Activated T-helper 2 cell treated with anti-CD3 and anti-CD28 coated beads, Interferon-gamma antibody, Interleukin-2, Interleukin-4, amounts not matched to agents 10 μg/mL and 5 μg/mL and 100 μg/mL, durations not matched to agents 14 hours and 24 hours and 36 hours (primary cell): ENCODE measurements at regions not wholly inside any gene's neighbourhood (a gene's known extent, or its start where the extent isn't known, plus 50 kb on each side); places are given as distances from the start of the nearest gene placed in this dataset.

Experiments
- DNase-seq: peaks from one replicate; pipeline ENCODE4 v3.0.0; 2021; ENCODE audit warnings: low spot score
- H3K27ac Mint-ChIP-seq: one replicate; pipeline ENCODE4 v1.8.0; 2021; ENCODE audit warnings: mixed read lengths
- H3K27me3 Mint-ChIP-seq: one replicate; pipeline ENCODE4 v1.8.0; 2021; ENCODE audit warnings: low read depth, mixed read lengths
- H3K36me3 Mint-ChIP-seq: one replicate; pipeline ENCODE4 v1.8.0; 2021; ENCODE audit warnings: low read depth, mixed read lengths
- H3K4me1 Mint-ChIP-seq: one replicate; pipeline ENCODE4 v1.8.0; 2021; ENCODE audit warnings: low read depth, mixed read lengths
- H3K4me3 Mint-ChIP-seq: one replicate; pipeline ENCODE4 v1.8.0; 2021; ENCODE audit warnings: low read depth, mild to moderate bottlenecking, moderate library complexity, mixed read lengths
- H3K9me3 Mint-ChIP-seq: one replicate; pipeline ENCODE4 v1.8.0; 2021; ENCODE audit warnings: mixed read lengths
- intact Hi-C: fragments of 100-400 bp; cut with micrococcal nuclease; formaldehyde crosslinking; loops from one replicate; pipeline ENCODE4 v1.15.1; 2023

GRCh38 chr19:33938821-33939220 is 142.2 kb downstream of the KCTD15 start:
- no peaks in the 10 kb centered on the region for H3K4me1 Mint-ChIP-seq

DNA sequence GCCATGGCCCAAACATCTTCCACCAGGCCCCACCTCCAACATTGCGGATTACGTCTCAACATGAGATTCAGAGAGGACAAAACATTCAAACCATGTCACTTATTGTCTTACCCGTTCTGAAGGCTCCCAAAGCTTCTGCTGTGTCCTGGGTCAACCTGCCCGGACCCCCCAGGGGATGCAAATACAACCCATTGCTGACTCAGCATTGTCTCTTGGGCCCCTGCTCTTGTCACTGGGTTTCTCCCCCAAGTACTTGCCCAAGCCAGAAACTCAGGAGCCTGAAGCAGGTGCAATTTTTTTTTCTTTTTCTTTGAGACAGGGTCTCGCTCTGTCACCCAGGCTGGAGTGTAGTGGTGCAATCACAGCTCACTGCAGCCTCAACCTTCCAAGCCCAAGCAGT is 144.5 kb downstream of the KCTD15 start:
- no peaks in the 10 kb centered on the region for H3K9me3 Mint-ChIP-seq

More at GRCh38 chr19:33938821-33939220, 142.2 kb downstream of the KCTD15 start:
- intact Hi-C loops: no loop called here
- DNase-seq: no peak
- H3K4me3 Mint-ChIP-seq: no peak overlapping the region
- no peaks in the 10 kb centered on the region for H3K36me3 Mint-ChIP-seq
- H3K9me3 Mint-ChIP-seq: peaks cover 3% of the 10 kb centered on the region
- H3K27me3 Mint-ChIP-seq: no peaks in the 10 kb centered on the region
- no peak overlapping the region for H3K27ac Mint-ChIP-seq

DNA sequence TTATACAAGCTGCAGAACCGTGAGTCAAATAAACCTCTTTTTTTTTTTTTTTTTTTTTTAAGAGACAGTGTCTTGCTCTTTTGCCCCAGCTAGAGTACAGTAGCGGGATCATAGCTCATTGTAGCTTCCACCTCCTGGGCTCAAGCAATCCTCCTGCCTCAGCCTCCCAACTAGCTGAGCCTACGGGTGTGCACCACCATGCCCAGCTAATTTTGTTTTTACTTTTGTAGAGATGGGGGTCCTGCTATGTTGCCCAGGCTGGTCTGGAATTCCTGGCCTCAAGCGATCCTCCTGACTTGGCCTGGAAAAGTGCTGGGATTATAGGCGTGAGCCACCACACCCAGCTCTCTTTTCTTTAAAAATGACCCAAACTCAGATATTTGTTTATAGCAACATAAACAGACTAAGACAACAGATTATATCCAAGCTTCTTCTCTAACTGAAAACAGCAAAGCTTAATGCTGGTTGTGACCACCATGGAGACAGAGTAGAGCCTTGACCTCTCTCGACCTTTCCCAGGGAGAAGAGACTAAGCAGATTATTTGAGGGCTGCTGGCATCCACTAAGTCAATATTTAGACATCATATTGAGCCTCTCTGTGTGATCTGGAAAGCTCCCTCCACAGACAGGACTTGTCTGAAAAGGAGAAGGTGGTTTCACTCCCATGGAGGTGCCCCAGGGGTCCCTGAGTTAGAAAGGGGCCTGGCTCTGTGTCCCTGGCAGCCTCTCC is 150.0 kb downstream of the KCTD15 start:
- Mint-ChIP-seq H3K9me3 (no peaks in the 10 kb centered on the region), H3K27ac (no peak overlapping the region), H3K4me1 (no peaks in the 10 kb centered on the region), H3K27me3 (no peaks in the 10 kb centered on the region), H3K4me3 (no peak overlapping the region), H3K36me3 (no peaks in the 10 kb centered on the region)
- DNase-seq: no peak
- intact Hi-C loops: no loop called here

More for the DNA sequence above, 144.5 kb downstream of the KCTD15 start:
- no peak overlapping the region for H3K4me3 Mint-ChIP-seq
- no peaks in the 10 kb centered on the region for H3K4me1 Mint-ChIP-seq
- intact Hi-C loops: no loop called here
- no peaks in the 10 kb centered on the region for H3K27me3 Mint-ChIP-seq
- H3K36me3 Mint-ChIP-seq: no peaks in the 10 kb centered on the region
- no peak overlapping the region for H3K27ac Mint-ChIP-seq
- DNase-seq: no peak

DNA sequence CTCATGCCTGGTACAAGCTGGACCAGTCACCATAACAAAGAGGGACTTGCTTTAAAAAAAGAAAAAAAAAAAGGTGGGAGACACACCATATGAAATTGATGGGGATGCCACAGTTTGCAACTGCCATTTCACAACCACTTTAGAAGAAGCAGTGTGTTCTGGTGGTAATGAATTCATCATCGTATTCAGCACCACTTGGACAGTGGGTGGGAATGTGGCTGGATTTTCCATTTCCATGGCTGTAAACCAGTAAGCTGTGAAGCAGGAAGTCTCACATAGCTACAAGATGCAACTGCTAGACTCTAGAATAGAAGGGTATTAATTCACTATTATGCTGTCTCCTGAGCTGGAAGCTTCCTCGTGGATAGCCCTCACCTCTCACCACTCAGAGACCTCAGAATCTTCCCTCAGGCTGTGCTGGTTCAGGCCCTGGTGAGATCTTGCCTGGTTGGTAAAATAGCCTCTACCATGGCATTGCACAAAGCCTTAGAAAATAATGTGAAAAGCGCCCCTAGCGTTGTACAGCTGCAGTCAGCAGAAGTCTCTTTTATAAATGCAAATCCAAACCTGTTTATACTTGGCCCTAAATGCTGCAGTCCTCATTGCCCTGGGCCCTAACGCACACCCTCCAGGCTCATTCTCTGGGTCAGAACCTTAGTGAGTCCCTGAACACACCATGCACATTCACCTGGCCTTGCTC is 150.7 kb downstream of the KCTD15 start:
- no peaks in the 10 kb centered on the region for H3K9me3 Mint-ChIP-seq
- H3K4me3 Mint-ChIP-seq: no peak overlapping the region
- H3K27me3 Mint-ChIP-seq: no peaks in the 10 kb centered on the region
- no peak for DNase-seq
- no peak overlapping the region for H3K27ac Mint-ChIP-seq
- intact Hi-C loops: no loop called here
- H3K4me1 Mint-ChIP-seq: no peaks in the 10 kb centered on the region
- no peaks in the 10 kb centered on the region for H3K36me3 Mint-ChIP-seq

DNA sequence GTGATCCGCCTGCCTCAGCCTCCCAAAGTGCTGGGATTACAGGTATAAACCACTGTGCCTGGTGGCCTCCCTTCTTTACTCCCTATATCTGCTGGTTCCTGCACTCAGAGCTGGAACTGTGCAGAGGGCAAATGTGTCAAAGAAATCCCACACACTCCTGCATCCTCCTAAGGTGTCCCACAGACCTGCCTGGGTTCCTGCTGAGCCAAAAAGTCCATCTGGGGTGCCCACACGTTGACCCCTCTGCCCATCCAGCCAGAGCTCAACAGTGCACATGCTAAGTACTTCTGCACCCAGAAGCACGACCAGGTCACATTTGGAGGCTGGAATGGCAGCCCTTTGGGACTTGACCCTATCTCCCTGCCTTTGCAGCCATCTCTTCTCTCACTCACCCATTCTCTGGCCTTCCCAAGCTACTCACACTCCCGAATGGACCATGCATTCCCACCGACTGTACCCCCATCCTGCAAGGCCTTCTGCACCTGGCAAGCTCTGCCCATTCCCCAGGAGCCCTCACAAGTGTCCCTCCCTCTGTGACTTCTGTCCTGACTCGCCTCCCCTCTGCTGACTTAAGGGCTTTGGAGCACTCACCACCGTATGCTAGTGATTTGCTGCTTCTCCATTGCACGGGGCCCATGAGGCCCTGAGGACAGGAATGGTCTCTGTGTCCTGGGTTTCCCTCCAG is 152.1 kb downstream of the KCTD15 start:
- no peak overlapping the region for H3K27ac Mint-ChIP-seq
- intact Hi-C loops: no loop called here
- H3K36me3 Mint-ChIP-seq: no peaks in the 10 kb centered on the region
- no peak overlapping the region for H3K4me3 Mint-ChIP-seq
- H3K27me3 Mint-ChIP-seq: no peaks in the 10 kb centered on the region
- no peak for DNase-seq
- H3K4me1 Mint-ChIP-seq: no peaks in the 10 kb centered on the region
- no peaks in the 10 kb centered on the region for H3K9me3 Mint-ChIP-seq

DNA sequence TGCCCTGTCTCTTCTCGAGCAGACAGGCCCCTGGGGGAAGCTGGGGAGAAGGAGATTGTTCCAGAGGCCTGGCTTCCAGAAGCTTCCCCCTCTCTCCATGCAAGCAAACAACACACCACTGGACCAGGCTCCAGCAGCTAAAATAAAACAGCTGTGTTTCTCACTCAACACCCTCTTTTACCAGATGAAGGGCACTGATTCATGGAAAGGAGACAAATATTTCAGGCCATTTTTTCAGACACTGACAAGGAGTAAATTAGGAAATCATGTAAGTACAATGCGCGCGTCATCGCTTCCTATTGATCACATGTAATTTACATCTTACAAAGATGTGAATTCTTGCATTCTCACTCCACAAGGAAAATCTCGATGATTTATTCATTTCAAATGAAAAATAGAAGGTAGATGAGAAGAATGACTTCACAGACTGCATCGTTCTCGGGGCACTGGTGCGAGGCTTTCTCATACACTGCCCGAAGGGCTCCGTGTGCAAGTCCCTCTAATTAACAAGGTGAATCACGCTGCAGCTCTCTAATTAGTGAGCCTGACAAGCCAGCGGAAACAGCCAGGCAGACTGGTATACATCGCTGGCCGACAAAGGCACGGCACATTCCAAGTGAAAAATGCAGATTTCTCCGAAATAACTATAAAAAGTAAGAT is 153.6 kb downstream of the KCTD15 start:
- Mint-ChIP-seq H3K27ac (no peak overlapping the region), H3K27me3 (no peaks in the 10 kb centered on the region), H3K9me3 (no peaks in the 10 kb centered on the region), H3K36me3 (no peaks in the 10 kb centered on the region), H3K4me3 (no peak overlapping the region), H3K4me1 (no peaks in the 10 kb centered on the region)
- intact Hi-C loops: no loop called here
- DNase-seq: no peak

DNA sequence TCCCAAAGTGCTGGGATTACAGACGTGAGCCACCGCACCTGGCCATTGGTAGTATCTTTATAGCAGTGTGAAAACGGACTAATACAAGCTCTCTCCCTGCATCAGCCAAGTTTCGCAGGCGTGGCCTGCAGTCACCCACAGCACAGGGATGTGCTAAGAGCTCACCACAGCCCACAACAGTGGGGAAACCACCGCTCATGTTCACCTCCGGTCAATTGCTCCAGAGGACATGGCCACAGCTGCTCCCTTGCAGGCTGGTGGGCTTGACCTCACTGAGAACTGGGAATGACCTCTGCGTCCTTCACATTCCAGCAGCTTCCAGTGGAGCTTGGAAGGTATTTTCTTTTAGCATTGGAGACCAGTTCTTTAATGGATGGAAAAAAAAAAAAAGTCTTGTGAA is 156.4 kb downstream of the KCTD15 start:
- intact Hi-C loops: no loop called here
- no peaks in the 10 kb centered on the region for H3K9me3 Mint-ChIP-seq
- no peak overlapping the region for H3K27ac Mint-ChIP-seq
- no peak overlapping the region for H3K4me3 Mint-ChIP-seq
- no peaks in the 10 kb centered on the region for H3K36me3 Mint-ChIP-seq
- DNase-seq: no peak
- H3K4me1 Mint-ChIP-seq: no peaks in the 10 kb centered on the region
- H3K27me3 Mint-ChIP-seq: no peaks in the 10 kb centered on the region

GRCh38 chr19:33953592-33953991 is 156.9 kb downstream of the KCTD15 start:
- Mint-ChIP-seq H3K4me3 (no peak overlapping the region), H3K4me1 (no peaks in the 10 kb centered on the region), H3K27me3 (no peaks in the 10 kb centered on the region), H3K27ac (no peak overlapping the region), H3K36me3 (no peaks in the 10 kb centered on the region), H3K9me3 (no peaks in the 10 kb centered on the region)
- intact Hi-C loops: no loop called here
- DNase-seq: no peak

GRCh38 chr19:33954686-33955085 is 158.0 kb downstream of the KCTD15 start:
- Mint-ChIP-seq H3K36me3 (no peaks in the 10 kb centered on the region), H3K9me3 (no peaks in the 10 kb centered on the region), H3K27ac (no peak overlapping the region), H3K4me1 (no peaks in the 10 kb centered on the region), H3K27me3 (no peaks in the 10 kb centered on the region), H3K4me3 (no peak overlapping the region)
- intact Hi-C loops: no loop called here
- DNase-seq: no peak

DNA sequence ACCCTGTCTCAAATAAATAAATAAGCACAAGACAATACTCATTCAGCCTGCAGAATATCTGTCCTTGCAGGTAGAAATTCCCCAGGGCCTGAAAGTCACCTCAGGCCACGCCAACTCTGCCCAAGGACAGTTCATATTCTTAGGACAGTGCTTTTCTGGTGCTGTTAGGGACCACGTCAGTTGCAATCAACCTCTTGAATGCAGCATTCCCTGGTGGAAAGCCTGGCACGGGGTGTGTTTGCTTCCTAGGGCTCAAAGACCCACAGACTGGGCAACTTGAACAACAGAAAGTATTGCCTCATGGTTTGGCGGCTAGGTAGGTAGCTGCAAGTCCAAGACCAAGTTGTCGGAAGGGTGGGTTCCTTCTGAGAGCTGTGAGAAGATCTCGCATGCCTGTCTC is 160.3 kb downstream of the KCTD15 start:
- peaks cover 2% of the 10 kb centered on the region for H3K27me3 Mint-ChIP-seq
- no peaks in the 10 kb centered on the region for H3K36me3 Mint-ChIP-seq
- H3K4me3 Mint-ChIP-seq: no peak overlapping the region
- H3K4me1 Mint-ChIP-seq: no peaks in the 10 kb centered on the region
- H3K27ac Mint-ChIP-seq: no peak overlapping the region
- intact Hi-C loops: no loop called here
- no peaks in the 10 kb centered on the region for H3K9me3 Mint-ChIP-seq
- no peak for DNase-seq

GRCh38 chr19:33957804-33958203 is 161.1 kb downstream of the KCTD15 start:
- Mint-ChIP-seq H3K9me3 (no peaks in the 10 kb centered on the region), H3K4me1 (no peaks in the 10 kb centered on the region), H3K36me3 (no peaks in the 10 kb centered on the region), H3K27ac (no peak overlapping the region), H3K27me3 (peaks cover 2% of the 10 kb centered on the region), H3K4me3 (no peak overlapping the region)
- intact Hi-C loops: no loop called here
- DNase-seq: no peak

- no peaks in the 10 kb centered on the region for H3K9me3 Mint-ChIP-seq
- H3K27me3 Mint-ChIP-seq: peaks cover 2% of the 10 kb centered on the region
- no peaks in the 10 kb centered on the region for H3K4me1 Mint-ChIP-seq
- no peak overlapping the region for H3K27ac Mint-ChIP-seq
- no peaks in the 10 kb centered on the region for H3K36me3 Mint-ChIP-seq
- intact Hi-C loops: no loop called here
- H3K4me3 Mint-ChIP-seq: no peak overlapping the region
- no peak for DNase-seq
Measured at GRCh38 chr19:33960566-33960965, 163.9 kb downstream of the KCTD15 start.

DNA sequence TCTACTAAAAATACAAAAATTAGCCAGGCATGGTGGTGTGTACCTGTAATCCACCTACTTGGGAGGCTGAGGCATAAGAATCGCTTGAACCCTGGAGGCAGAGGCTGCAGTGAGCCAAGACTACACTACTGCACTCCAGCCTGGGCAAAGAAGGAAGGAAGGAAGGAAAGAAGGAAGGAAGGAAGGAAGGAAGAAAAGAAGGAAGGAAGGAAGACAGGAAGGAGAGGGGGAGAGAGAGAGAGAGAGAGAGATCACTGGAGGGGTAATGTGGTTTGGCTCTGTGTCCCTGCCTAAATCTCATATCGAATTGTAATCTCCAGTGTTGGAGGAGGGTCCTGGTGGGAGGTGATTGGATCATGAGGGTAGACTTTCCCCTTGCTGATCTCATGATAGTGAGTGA is 165.5 kb downstream of the KCTD15 start:
- peaks cover 2% of the 10 kb centered on the region for H3K27me3 Mint-ChIP-seq
- H3K9me3 Mint-ChIP-seq: peaks cover 6% of the 10 kb centered on the region
- no peaks in the 10 kb centered on the region for H3K4me1 Mint-ChIP-seq
- no peak overlapping the region for H3K4me3 Mint-ChIP-seq
- no peaks in the 10 kb centered on the region for H3K36me3 Mint-ChIP-seq
- no peak overlapping the region for H3K27ac Mint-ChIP-seq
- intact Hi-C loops: no loop called here
- DNase-seq: no peak
